ENCODE measurements at regions not wholly inside any gene's neighbourhood (a gene's known extent, or its start where the extent isn't known, plus 50 kb on each side); places are given as distances from the start of the nearest gene placed in this dataset.
A peak's percentile ranks its signal among the peaks of the same experiment; 100 is the strongest.

GRCh38 chr12:124389725-124390441 lies 95.0 kb downstream of the RFLNA start:
- Histone ChIP-seq H3K79me1 (ENCODE audit: insufficient read depth, low read depth, low read length, poor library complexity, severe bottlenecking) (no peaks in the 10 kb centered on the region), H2BK15ac (ENCODE audit: low read depth, low read length) (no peak overlapping the region), H3K9me3 (ENCODE audit: control insufficient read depth, low read depth, low read length) (no peaks in the 10 kb centered on the region), H2AK5ac (ENCODE audit: insufficient read length, low read length) (no peak overlapping the region), H3K56ac (ENCODE audit: insufficient read length, low read depth, low read length) (no peak overlapping the region), H3T11ph (ENCODE audit: low read length) (no peak overlapping the region), H3K14ac (ENCODE audit: insufficient read depth, low read length) (no peak overlapping the region), H2AFZ (ENCODE audit: low read length) (no peak overlapping the region), H4K91ac (ENCODE audit: insufficient read length, low read depth, low read length) (no peak overlapping the region), H2BK20ac (ENCODE audit: low read depth, low read length, poor library complexity, severe bottlenecking) (no peak overlapping the region), H4K8ac (replicated peaks; ENCODE audit: insufficient read length, low read depth, low read length) (no peak overlapping the region), H3K18ac (ENCODE audit: insufficient read length, low read depth, low read length) (no peak overlapping the region), H4K20me1 (ENCODE audit: control insufficient read depth, insufficient read depth, insufficient read length) (no peaks in the 10 kb centered on the region), H3K27ac (ENCODE audit: insufficient read length, low read depth, low read length) (no peak overlapping the region), H3K23ac (ENCODE audit: insufficient read length, low read depth, low read length) (no peak overlapping the region), H2BK5ac (ENCODE audit: insufficient read length, low read length) (no peak overlapping the region), H2BK120ac (ENCODE audit: low read depth, low read length, poor library complexity, severe bottlenecking) (no peak overlapping the region), H3K23me2 (ENCODE audit: insufficient read length, low read depth, low read length, poor library complexity, severe bottlenecking) (no peaks in the 10 kb centered on the region), H4K5ac (ENCODE audit: insufficient read length, low read depth, low read length) (no peak overlapping the region), H2BK12ac (ENCODE audit: insufficient read length, low read depth, low read length) (no peak overlapping the region), H3K9ac (ENCODE audit: extremely low read depth, insufficient read length, low read length) (no peak overlapping the region), H3K4me1 (ENCODE audit: insufficient read depth, low read length) (no peaks in the 10 kb centered on the region), H3K79me2 (ENCODE audit: insufficient read depth, low read length) (no peaks in the 10 kb centered on the region), H3K4me2 (ENCODE audit: insufficient read depth, insufficient read length, low read length) (peak overlapping the region; percentile 53), H3K4ac (ENCODE audit: low read depth, low read length) (no peak overlapping the region), H3K27me3 (ENCODE audit: insufficient read depth, low read length) (no peaks in the 10 kb centered on the region)
- TF ChIP-seq, protein P1, sequence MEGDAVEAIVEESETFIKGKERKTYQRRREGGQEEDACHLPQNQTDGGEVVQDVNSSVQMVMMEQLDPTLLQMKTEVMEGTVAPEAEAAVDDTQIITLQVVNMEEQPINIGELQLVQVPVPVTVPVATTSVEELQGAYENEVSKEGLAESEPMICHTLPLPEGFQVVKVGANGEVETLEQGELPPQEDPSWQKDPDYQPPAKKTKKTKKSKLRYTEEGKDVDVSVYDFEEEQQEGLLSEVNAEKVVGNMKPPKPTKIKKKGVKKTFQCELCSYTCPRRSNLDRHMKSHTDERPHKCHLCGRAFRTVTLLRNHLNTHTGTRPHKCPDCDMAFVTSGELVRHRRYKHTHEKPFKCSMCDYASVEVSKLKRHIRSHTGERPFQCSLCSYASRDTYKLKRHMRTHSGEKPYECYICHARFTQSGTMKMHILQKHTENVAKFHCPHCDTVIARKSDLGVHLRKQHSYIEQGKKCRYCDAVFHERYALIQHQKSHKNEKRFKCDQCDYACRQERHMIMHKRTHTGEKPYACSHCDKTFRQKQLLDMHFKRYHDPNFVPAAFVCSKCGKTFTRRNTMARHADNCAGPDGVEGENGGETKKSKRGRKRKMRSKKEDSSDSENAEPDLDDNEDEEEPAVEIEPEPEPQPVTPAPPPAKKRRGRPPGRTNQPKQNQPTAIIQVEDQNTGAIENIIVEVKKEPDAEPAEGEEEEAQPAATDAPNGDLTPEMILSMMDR (conservative IDR thresholded peaks at IDR 0.05) = no peak
- H3K9me3 Mint-ChIP-seq = no peaks in the 10 kb centered on the region
- peak overlapping the region in 1 of 3 experiments; percentile 15; a peak in 1 of 7 replicates for H3K27ac Mint-ChIP-seq
- H3K4me1 Mint-ChIP-seq = peaks cover 18 to 28% of the 10 kb centered on the region in 2 experiments
- H3K27me3 Mint-ChIP-seq (ENCODE audit: low read depth) = no peaks in the 10 kb centered on the region; the same call in 1 of the 2 replicates
- peaks cover 4 to 36% (median 14%) of the 10 kb centered on the region in 3 experiments; a peak in 5 of 7 replicates for H3K36me3 Mint-ChIP-seq (ENCODE audit: insufficient read depth in 1 of 3, low read depth in 3 of 3)
- peak overlapping the region; percentile 52 to 70 for H3K4me3 Mint-ChIP-seq
- no peak for DNase-seq
- no CpG with 5 or more reads among the region's 16 CpGs for WGBS (ENCODE audit: extremely low coverage, insufficient read length, low lambda C conversion rate)

Measured in H9 (cell line).